GM19372 (cell line): ENCODE measurements at regions not wholly inside any gene's neighbourhood (a gene's known extent, or its start where the extent isn't known, plus 50 kb on each side); places are given as distances from the start of the nearest gene placed in this dataset.

Source experiments
- ATAC-seq: cut with Tn5 transposase; IDR thresholded peaks from one replicate; pipeline ENCODE4 v1.9.1; 2021; ENCODE audit warnings: mild to moderate bottlenecking, low read depth, moderate library complexity; ENCODE audit not compliant: unreplicated experiment

DNA sequence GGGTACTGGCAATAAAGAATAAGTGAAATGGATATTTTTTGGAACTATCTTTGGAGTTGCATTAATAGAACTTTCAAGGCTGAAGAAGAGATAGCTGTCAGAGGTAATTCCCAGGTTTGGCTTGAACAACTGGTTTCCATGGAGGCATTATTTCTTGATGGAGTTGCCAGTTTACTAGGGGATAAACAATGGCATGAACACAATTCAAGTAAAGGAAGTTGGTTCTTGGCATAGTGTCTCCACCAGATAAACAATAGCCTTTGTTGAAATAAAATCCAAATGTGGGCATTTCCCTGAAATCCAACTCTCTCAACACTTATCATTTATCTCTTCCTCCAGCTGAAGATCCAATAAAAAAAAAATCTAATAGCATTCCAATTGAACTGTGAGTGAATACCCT is 454.9 kb downstream of the C6orf118 start:
- no peak for ATAC-seq

DNA sequence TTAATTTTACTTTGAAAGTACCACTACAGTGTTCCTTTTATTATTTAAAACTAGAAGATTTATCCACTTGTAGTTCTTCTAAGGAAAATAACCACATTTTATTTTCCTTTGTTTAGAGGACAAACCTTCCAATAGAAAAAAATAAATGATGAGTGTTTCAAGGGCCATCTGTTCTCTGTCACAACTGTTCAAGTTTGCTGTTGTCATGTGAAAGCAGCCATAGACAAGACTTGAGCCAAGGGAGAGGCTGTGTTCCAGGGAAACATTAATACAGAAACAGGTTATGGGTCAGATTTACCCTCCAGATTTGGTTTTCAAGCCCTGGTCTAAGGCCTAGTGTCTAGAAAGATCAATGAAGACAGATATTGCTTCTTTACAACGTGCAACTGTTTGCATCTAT is 463.6 kb downstream of the C6orf118 start:
- ATAC-seq, result no peak

DNA sequence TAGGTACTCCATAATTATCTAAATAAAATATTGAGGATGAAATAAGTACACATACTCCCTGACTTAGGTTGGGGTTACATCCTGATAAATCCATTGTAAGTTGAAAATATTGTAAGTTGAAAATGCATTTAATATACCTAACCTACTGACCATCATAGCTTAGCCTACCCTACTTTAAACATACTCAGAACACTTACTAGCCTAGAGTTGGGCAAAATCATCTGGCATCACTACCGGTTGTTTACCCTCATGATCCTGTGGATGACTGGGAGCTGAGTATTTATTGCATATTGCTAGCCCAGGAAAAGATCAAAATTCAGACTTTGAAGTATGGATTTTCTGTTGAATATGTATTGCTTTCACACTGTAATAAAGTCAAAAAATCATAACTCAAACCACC is 467.3 kb downstream of the C6orf118 start:
- no peak for ATAC-seq

DNA sequence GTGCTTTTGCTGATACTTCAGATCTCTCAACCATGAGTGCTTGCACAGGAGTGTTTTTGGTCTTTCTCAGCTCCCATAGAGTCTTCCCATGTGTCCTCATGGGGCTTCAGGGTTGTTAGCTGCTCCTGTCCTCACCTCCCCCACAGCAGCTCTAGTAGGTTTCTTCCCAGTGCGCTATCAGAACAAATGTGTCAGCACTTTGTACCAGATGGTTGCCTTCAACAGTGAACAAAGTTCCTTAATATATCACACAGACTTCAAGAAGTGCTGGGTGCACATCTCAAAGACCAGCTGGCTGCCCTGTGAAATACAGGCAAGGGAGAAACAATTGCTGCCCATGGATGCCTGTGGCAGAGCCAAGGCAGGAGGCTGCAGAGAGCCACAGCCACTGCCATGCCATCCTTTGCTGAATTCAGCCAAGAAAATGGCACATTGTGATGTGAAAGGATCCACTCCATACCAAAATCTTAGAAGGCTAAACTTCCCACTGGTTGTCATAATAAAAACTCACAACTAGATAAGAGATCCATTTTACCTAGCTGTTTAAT is 471.3 kb downstream of the C6orf118 start:
- ATAC-seq, result no peak

DNA sequence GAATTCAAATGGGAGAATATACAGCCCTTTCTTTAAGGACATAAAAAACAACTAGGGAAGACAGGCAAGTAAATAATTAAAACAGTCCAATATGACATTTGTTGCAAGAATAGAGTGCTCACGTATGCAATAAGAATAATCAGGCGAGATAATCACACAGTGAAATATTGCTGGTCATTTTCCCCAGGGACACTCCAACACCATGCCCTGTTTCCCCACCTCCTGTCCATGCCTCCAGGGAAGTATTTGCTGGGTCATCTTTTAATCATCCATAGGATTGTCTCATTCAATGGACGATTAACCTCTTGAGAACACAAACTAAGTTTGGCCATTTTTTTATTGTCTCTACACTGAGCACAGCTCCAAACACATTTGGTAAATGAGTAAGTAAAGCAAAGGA is 472.9 kb downstream of the C6orf118 start:
- no peak for ATAC-seq

DNA sequence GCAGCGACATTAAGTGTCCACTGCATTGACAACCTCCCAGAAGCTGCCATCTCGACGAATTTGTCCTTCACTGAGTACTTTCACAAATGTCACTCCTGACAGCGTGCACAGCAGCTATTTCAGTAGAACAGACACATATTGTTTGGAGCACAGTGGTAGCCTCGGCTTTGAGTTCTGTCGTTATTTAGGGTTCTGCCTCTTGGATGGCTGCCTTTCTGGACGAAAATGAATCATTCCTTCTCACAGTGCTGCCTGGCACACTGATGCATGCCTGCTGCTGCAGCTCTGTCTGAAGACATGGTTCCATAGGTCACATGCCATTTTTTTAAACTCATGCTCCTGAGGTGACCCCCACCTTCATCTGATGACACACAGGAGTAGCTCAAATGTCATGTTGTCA is 477.0 kb downstream of the C6orf118 start:
- ATAC-seq, result no peak

DNA sequence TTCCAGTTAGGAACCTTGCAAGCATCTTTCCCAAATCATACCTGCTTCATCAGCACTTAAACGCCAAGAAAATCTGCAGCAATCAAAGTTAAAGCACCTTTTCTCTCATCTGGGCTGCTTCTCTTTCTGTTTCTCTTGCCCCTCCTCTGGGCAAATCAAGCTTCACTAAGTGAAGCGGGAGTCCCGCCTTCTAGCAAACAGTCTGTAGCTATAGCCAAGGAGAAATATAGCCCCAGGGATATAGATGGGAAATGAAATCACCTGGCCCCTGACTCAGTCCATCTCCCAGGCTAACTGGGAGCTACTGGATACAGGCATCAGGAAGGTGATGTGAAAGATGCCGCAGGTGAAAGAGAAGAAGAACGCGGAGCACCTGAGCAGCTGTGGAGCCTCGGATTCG is 481.9 kb downstream of the C6orf118 start:
- ATAC-seq, result no peak

DNA sequence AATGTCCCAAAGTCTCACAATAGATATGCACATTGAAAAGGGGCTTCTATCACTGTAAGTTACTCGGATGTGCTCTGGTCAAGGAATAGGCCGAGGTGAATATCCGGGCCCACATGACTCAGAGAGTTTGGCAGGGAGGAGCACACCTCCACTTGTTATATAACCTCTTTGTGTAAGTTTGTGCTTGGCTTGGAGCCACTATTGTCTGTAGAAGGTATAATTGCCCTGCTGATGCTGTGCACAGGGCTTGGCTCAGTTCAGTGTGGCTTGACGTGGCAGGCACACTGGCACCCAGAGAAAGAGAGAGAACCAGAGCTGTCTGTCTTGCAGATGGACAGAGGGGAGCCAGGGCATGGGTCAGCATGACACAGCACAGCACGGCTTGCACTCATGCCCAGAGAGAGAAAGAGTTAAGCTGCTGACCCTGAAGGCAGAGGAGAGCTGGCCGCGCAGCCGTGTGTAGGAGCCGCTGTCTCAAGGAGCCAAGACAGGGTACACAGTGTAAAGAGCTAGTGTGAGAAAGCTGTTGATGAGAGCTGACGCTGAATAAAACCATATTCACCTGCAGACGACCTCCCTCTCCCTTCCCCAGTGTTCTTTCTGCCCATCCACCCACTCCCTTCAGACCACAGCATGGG is 482.5 kb downstream of the C6orf118 start:
- no peak for ATAC-seq

DNA sequence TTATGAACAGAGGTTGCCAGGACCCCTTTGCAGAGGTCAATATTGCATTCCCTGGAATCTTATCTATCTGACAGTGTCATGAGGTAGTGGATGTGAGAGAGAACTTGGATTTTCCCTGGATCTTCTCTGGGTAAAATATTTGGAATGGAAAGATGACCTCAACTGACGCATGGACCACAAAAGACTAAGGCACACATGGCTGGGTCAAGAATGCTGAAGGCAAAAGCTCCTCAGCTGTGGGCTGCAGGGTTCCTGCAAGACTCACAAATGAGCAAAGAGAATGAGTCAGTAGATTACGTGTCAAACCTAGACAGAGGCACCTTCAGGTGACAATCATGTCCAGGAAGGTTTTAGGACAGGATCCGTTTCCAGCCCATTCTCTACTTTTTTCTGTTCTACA is 484.0 kb downstream of the C6orf118 start:
- no peak for ATAC-seq

DNA sequence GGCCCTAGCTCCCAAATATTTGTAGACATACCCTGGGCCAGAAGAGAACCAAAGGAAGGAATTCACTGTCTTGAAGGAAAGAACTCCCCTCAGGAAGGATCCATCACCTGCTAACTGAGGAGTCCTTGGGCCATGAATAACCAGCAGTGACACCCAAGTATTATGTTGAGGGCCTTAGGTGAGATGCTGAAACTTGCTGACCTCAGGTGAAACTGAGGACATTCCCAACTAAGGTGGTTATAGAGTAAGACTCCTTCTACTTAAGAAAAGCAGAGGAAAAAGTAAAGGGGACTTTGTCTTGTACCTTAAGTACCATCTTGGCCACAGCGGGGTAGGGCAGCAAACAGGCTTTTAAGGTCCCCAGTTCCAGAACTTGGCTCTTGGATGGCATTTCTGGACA is 491.7 kb downstream of the C6orf118 start:
- no peak for ATAC-seq

DNA sequence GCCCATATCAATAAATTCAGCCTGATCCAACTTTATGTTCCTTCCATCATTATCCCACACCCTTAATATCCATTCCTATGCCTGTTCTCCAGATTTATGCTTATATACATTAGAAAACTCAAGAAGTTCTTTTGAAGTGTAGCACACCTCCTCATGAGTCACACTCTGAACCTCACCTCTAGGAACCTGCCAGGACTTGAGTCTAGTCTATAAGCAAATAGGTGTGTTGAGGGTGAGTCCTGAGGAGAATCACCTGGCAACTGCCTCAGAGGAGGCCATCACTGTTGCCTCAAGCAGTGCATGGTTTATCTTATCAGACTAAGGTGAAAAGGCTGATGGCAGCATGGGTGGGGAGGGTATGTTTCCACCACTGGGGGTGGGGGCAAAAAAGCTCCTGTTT is 496.7 kb downstream of the C6orf118 start:
- no peak for ATAC-seq

DNA sequence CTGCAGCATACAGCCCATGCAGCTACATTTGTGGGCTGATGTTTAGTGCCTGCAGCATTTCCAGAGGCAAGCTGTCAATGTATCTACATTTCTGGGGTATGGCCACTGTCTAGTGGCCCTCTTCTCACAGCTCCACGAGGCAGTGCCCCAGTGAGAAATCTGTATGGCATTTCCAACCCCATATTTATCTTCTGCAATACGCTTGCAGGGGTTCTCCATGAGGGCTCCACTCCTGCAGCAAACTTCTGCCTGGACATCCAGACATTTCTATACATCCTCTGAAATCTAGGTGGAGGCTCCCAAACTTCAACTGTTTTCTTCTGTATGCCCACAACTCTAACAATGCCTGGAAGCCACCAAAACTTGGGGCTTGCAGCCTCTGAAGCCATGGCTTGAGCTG is 502.3 kb downstream of the C6orf118 start:
- ATAC-seq, result no peak

DNA sequence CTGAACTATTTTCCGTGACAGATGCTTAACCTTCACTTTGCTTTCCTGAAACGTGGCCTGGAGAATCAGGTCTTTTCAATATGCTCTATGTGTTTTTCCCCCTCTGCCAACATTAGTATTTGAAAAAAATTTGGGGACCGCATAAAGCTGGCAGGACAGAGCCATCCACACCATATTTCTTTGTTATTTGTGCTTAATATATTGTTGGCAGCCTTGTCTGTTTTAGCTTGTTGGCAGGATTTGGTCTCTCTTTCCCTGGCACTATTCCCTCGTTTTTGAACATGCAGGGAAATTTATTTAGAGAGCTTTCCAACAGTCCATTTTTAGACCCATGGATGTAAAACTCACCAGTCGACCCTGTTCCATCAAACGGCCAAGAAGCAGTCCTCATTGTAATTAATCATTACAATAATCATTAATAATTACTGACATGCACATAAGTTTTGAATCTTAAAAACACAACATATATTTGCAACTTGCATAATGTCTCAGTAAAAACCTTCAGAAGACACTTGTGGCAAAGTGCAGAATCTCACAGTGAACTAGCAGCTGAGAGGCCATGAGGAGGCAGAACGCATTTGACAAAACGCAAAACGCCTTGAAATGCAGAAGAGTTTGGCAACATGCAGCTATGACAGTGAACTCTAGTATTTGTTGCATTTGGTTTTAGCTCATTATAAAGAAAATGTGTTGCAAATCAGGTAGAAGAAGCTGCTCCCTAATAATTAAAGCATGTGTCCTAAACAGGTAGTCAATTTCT is 514.2 kb downstream of the C6orf118 start:
- no peak for ATAC-seq

DNA sequence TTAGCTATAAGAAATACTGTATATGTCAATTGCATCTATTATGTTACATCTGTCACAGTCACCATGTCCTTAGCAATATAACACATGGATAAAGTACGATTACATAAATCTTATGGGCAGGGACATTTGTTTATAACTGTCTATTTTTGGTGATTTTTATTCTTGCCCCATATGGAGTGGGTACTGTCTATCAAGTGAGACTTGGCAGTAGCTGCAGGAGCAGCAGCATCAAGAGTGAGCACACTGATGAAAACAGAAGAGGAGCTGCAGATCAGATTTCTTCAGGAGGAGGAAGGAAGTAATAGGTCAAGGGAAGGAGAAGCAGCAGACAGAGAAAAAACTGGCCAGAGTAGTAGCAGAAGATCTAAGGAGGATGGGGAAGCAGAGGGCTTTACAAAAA is 516.7 kb downstream of the C6orf118 start:
- ATAC-seq, result no peak

DNA sequence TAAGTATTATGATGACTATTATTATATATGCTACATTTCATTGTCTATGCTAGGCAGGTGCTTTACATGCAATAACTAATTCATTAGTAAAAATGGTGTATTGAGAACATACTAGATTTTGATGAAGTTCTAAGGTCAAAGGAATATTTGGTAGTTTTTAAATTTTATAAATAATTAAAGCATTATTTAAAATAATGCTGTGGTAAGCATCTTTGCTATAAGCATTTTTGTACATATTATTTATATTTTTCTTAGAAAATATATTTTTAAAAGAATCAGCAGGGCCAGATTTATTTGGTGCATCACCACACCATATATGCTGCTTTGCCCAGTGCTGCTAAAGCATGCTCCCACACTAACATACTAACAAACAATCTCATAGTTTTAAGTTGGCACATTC is 517.9 kb downstream of the C6orf118 start:
- no peak for ATAC-seq

DNA sequence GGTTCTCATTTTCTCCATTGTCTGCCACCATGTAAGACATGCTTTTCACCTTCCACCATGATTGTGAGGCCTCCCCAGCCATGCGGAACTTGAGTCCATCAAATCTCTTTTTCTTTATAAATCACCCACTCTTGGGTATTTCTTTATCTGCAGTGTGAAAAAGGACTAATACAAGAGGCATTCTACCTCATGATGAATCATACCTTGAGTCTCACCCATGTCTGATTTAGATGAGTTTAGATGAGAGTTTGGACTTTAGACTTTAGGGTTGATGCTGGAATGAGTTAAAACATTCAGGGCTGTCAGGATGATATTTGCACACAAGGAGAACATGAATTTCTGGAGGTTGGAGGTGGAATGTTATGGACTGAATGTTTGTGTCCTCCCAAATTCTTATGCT is 545.6 kb downstream of the C6orf118 start:
- no peak for ATAC-seq

DNA sequence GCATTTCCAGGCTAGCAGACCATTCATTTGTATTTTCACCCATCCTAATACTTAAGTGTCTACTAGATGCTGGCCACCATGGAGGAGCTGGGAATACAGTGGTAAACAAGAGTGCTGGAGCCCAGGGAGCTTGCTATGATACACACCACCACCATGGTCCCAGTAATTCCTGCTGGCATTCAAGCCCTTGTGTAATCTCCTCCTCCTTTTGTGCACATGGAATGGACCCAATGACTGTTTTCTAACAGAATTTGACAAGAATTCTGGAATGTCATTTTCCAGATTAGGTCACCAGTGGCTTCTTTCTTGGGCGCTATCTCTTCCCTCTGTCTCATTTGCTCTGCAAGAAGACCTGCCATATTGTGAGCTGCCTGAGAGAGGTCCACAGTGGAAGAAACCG is 552.0 kb downstream of the C6orf118 start:
- ATAC-seq, result no peak

DNA sequence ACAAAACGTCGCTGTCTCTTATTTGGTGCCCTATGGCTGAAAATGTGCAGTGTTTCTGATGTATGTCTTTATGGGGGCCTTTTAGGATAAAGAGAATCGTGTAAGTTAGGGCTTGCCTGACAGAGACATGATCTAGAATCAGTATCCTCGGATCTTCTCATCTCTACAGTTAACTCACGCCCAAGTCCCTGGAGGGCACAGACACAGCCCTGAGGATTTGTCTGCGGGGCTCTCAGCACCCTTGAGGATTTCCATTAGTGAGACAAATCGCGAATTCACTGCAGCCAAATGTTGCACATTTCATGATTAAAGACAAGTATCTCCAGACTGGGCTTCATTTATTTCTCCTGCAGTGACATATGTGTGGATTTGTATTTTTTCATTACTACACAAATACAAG is 552.7 kb downstream of the C6orf118 start:
- no peak for ATAC-seq

DNA sequence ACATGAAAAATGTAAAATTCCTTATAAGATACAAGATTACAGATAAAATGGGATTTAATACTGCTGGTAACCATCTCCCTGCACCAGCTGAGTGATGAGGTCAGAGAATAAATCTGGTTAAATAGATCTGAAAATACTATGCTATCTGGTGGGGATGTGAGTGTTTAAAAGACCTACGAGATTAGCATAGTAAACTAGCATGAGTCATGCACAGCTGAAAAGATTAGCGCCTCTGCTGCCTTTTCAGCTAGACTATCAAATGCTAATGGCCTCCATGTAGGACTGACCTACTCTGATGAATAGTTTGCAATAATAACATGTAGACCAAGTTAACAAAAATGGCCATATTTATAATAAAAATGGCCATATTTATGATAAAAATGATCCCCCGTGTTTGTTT is 553.3 kb downstream of the C6orf118 start:
- no peak for ATAC-seq

DNA sequence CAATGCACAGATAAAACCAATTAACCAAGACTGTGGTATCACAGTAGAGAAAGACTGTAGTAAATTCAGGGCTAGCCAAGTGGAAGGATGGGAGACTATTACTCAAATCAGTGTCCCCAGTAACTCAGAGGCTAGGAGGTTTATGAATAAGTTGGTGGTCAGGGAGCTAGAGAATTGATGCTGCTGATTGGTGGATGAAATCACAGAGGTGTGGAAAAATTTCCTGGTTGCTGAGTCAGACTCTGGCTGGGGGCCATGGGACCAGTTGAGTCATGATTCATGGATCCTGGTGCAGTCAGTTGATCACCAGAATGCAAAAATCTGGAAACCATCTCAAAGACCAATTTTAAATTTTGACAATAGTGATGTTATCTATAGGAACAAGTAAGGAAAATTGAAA is 555.9 kb downstream of the C6orf118 start:
- ATAC-seq, result no peak

DNA sequence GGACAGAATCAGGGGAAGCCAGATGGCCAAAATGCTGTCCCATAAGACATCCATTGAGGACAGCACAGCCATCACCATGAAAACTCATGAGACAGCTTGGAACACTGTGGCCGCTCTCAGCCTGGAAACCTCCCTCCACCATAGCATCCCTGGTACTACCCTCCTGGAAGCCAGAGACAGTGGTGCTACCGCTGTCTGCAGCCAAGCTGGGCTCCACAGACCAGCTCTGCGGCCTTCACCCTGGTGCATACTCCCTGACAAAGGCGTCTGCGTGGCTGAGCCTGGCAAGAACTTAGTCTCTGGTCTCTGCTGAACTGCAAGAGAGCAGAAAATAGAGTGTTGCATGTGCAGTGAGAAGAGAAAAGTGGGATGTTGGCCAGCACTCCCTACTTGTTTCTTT is 558.0 kb downstream of the C6orf118 start:
- no peak for ATAC-seq

DNA sequence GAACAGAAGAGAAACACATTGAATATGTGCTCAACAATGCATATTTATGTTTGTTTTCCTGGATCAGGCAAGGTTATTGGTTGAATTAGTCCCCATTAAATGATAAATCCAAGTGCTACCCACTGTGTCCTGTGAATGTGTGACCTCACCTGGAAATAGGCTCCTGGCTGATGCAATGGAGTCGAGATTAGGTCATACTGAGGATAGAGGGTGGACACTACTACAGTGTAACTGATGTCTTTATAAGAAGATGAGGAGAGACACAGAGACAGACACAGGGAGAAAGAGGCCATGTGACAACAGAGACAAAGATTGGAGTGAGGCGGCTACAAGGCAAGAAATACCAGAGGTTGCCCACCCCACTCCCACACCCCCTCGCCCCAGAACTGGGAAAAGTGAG is 559.3 kb downstream of the C6orf118 start:
- ATAC-seq, result no peak
